B cell (primary cell): ENCODE measurements at regions not wholly inside any gene's neighbourhood (a gene's known extent, or its start where the extent isn't known, plus 50 kb on each side); places are given as distances from the start of the nearest gene placed in this dataset.
"Not testable (repeated sequence)": the region's sequence is repeated elsewhere in the genome, so short reads cannot be mapped to it uniquely, and the experiment has no call there.

Experiments
- ATAC-seq: fragments of 200-7000 bp; cut with Tn5 transposase; one replicate; pipeline ENCODE4 v1.10.0; 2021; ENCODE audit warnings: low read depth, mild to moderate bottlenecking, moderate number of reproducible peaks, moderate library complexity
- CTCF ChIA-PET: fragments of 350-600 bp; sonication (Branson Sonifier 250); formaldehyde crosslinking; loops from one replicate; lab custom pipeline; 2021; ENCODE audit warnings: antibody characterized with exemption, inconsistent platforms; lab: Charles Lee
- POLR2A ChIA-PET: fragments of 350-600 bp; sonication (Branson Sonifier 250); formaldehyde crosslinking; loops from one replicate; lab custom pipeline; 2021; ENCODE audit warnings: antibody characterized with exemption; lab: Charles Lee
- DNase-seq: peaks from one replicate; pipeline ENCODE4 v3.0.0; 2013
- H2AFZ ChIP-seq: 2 replicates; pipeline ENCODE4 v1.6.1; 2012; ENCODE audit warnings: mild to moderate bottlenecking, low read depth, low read length; ENCODE audit not compliant: insufficient read depth, poor library complexity, severe bottlenecking
- H3K27ac ChIP-seq, 2 donors: 1 replicate in 1 of 2; 2 replicates in 1 of 2; pipeline ENCODE4 v1.5.1; 2012 to 2013; ENCODE audit warnings: low read length in 2 of 2, mild to moderate bottlenecking in 2 of 2, moderate library complexity in 1 of 2
- H3K27me3 ChIP-seq, 4 experiments: fragments of 200-600 bp in 1 of 4; sonication (generic) in 1 of 4; replicated peaks in 1 of 4; 1 replicate in 2 of 4; 2 replicates in 2 of 4; pipeline versions ENCODE4 v1.6.1 to v1.7.0; 2013 to 2016; ENCODE audit warnings: low read length in 3 of 4, mild to moderate bottlenecking in 2 of 4, mixed read lengths in 1 of 4, moderate library complexity in 1 of 4; ENCODE audit not compliant: insufficient read depth in 4 of 4, control insufficient read depth in 3 of 4; ENCODE audit errors: control extremely low read depth in 1 of 4
- H3K36me3 ChIP-seq, 2 experiments: replicated peaks in 1 of 2; 1 replicate in 1 of 2; 2 replicates in 1 of 2; pipeline versions ENCODE4 v1.6.1 to v1.7.1; 2013; ENCODE audit warnings: low read length in 1 of 2; ENCODE audit not compliant: insufficient read depth in 2 of 2, control insufficient read depth in 1 of 2; ENCODE audit errors: control extremely low read depth in 1 of 2, extremely low read depth in 1 of 2
- H3K4me1 ChIP-seq, 2 donors: fragments of 200-600 bp in 1 of 2; sonication (generic) in 1 of 2; 1 replicate in 1 of 2; 2 replicates in 1 of 2; pipeline versions ENCODE4 v1.5.1 to v1.6.1; 2013 to 2017; ENCODE audit warnings: low read length in 2 of 2; ENCODE audit not compliant: control insufficient read depth in 2 of 2, insufficient read depth in 2 of 2
- H3K4me2 ChIP-seq: replicated peaks from 2 replicates; pipeline ENCODE3; 2012; ENCODE audit warnings: mild to moderate bottlenecking, low read depth, low read length; ENCODE audit not compliant: poor library complexity, severe bottlenecking
- H3K4me3 ChIP-seq, 5 experiments: fragments of 200-600 bp in 1 of 5; sonication (generic) in 1 of 5; 1 replicate in 3 of 5; 2 replicates in 2 of 5; pipeline versions ENCODE4 v1.5.1 to v1.7.0; 2011 to 2016; ENCODE audit warnings: low read length in 4 of 5, mild to moderate bottlenecking in 4 of 5, low read depth in 2 of 5, control low read depth in 1 of 5, moderate library complexity in 1 of 5; ENCODE audit not compliant: insufficient read depth in 1 of 5; ENCODE audit errors: control extremely low read depth in 1 of 5, extremely low read depth in 1 of 5
- H3K79me2 ChIP-seq: fragments of 200-600 bp; sonication (generic); one replicate; pipeline ENCODE4 v1.6.0; 2016; ENCODE audit warnings: low read length; ENCODE audit not compliant: control insufficient read depth, insufficient read depth
- H3K9ac ChIP-seq: fragments of 200-600 bp; sonication (generic); 2 replicates; pipeline ENCODE4 v1.6.1; 2017; ENCODE audit warnings: mild to moderate bottlenecking, low read length, moderate library complexity
- H3K9me3 ChIP-seq, 3 donors: one replicate each; pipeline versions ENCODE4 v1.6.1 to v1.7.1; 2013; ENCODE audit warnings: low read length in 2 of 3; ENCODE audit not compliant: control insufficient read depth in 2 of 3, insufficient read depth in 1 of 3; ENCODE audit errors: control extremely low read depth in 1 of 3
- H4K20me1 ChIP-seq: 2 replicates; pipeline ENCODE4 v1.6.0; 2012; ENCODE audit warnings: mild to moderate bottlenecking, low read length; ENCODE audit not compliant: insufficient read depth, control insufficient read depth, poor library complexity, severe bottlenecking
- H3K27ac Mint-ChIP-seq: one replicate; pipeline ENCODE4 v1.8.0; 2021; ENCODE audit warnings: mixed read lengths
- H3K27me3 Mint-ChIP-seq: one replicate; pipeline ENCODE4 v1.8.0; 2021; ENCODE audit warnings: mixed read lengths
- H3K4me1 Mint-ChIP-seq: one replicate; pipeline ENCODE4 v1.8.0; 2021; ENCODE audit warnings: mixed read lengths
- H3K4me3 Mint-ChIP-seq: one replicate; pipeline ENCODE4 v1.8.0; 2021; ENCODE audit warnings: mixed read lengths
- H3K9me3 Mint-ChIP-seq: one replicate; pipeline ENCODE4 v1.8.0; 2022; ENCODE audit warnings: mixed read lengths; ENCODE audit not compliant: insufficient read depth
- EZH2 ChIP-seq: IDR thresholded peaks from 2 replicates; pipeline ENCODE4 v1.6.1; 2012; ENCODE audit warnings: borderline replicate concordance, low read depth, mild to moderate bottlenecking, moderate library complexity, low read length; ENCODE audit not compliant: insufficient read depth, poor library complexity, severe bottlenecking
- WGBS: methylation state at CpG from one replicate; pipeline ENCODE4 v1.1.5; 2013; ENCODE audit warnings: missing lambda C conversion rate; ENCODE audit not compliant: insufficient coverage; 5-methylcytosine and 5-hydroxymethylcytosine counted together
- intact Hi-C: fragments of 100-400 bp; cut with micrococcal nuclease; formaldehyde crosslinking; loops from one replicate; pipeline ENCODE4 v1.10.0; 2022
- TF ChIP-seq, protein P1 (sequence below): fragments of 200-600 bp; IDR thresholded peaks from one replicate; pipeline ENCODE4 v1.8.0; 2022; ENCODE audit warnings: antibody characterized with exemption, mild to moderate bottlenecking

DNA sequence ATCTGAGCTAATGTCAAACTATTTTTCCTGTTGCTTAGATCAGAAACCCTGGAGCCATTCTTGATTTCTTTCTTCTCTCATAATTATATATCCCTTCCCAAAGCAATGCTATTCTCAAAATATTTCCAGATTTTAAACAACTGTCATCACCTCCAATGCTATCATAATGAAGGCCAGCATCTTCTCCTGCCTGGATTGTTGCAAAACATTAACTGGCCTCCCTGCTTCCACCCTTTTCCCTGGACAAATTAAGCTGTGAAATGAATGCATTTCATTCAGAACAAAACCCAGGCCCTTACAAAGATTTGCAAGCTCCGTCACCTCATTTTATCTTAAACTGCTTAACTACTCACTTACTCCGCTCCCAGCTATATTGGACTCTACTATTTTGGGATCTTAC lies 535.3 kb upstream of the HS3ST5 start:
- H3K4me1 ChIP-seq, result no peaks in the 10 kb centered on the region
- peaks cover 4% of the 10 kb centered on the region for H3K9me3 Mint-ChIP-seq
- no peaks in the 10 kb centered on the region for H3K79me2 ChIP-seq
- ChIA-PET POLR2A (no interaction called here), CTCF (no interaction called here)
- no peak overlapping the region for H3K4me3 ChIP-seq
- TF ChIP-seq, protein P1, sequence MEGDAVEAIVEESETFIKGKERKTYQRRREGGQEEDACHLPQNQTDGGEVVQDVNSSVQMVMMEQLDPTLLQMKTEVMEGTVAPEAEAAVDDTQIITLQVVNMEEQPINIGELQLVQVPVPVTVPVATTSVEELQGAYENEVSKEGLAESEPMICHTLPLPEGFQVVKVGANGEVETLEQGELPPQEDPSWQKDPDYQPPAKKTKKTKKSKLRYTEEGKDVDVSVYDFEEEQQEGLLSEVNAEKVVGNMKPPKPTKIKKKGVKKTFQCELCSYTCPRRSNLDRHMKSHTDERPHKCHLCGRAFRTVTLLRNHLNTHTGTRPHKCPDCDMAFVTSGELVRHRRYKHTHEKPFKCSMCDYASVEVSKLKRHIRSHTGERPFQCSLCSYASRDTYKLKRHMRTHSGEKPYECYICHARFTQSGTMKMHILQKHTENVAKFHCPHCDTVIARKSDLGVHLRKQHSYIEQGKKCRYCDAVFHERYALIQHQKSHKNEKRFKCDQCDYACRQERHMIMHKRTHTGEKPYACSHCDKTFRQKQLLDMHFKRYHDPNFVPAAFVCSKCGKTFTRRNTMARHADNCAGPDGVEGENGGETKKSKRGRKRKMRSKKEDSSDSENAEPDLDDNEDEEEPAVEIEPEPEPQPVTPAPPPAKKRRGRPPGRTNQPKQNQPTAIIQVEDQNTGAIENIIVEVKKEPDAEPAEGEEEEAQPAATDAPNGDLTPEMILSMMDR, result no peak
- TF ChIP-seq EZH2, result no peak
- DNase-seq, result no peak
- H2AFZ ChIP-seq, result no peak overlapping the region
- H3K27ac Mint-ChIP-seq, result no peak overlapping the region
- H3K4me3 Mint-ChIP-seq, result no peak overlapping the region
- WGBS, result no CpG with 5 or more reads among the region's 2 CpGs
- H3K27me3 Mint-ChIP-seq, result no peaks in the 10 kb centered on the region
- no peak overlapping the region for H3K9ac ChIP-seq
- no peaks in the 10 kb centered on the region for H3K9me3 ChIP-seq
- no peaks in the 10 kb centered on the region for H3K36me3 ChIP-seq
- ATAC-seq, result no peak
- H3K27me3 ChIP-seq, result no peaks in the 10 kb centered on the region
- no peaks in the 10 kb centered on the region for H4K20me1 ChIP-seq
- intact Hi-C loops, result no loop called here
- H3K4me2 ChIP-seq, result no peak overlapping the region
- no peaks in the 10 kb centered on the region for H3K4me1 Mint-ChIP-seq
- no peak overlapping the region for H3K27ac ChIP-seq

DNA sequence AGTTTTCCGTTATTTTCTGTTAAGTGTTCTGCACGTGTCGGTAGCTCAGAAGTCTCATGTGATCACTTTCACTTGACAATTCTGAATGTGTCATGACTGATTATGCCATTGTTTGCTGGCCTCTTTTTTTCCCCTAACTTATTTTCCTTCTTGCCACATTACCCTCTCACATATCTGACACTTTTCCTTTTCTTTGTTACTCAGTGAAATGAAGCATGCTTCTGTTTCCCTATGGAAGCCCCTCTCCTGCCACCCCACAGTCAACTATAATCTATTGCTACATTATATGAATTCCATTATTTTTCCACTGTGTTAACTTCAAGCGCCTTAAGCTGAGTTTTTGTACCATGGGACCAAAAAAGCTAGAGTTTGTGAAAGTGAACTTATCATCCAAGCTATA lies 531.6 kb upstream of the HS3ST5 start:
- peaks cover 4% of the 10 kb centered on the region for H3K9me3 Mint-ChIP-seq
- H3K4me1 ChIP-seq, result no peaks in the 10 kb centered on the region
- H3K4me3 ChIP-seq, result no peak overlapping the region
- no peak overlapping the region for H2AFZ ChIP-seq
- H3K4me3 Mint-ChIP-seq, result no peak overlapping the region
- WGBS, result 81% methylated on average over 3 of the region's 4 CpGs
- H3K27ac Mint-ChIP-seq, result no peak overlapping the region
- H3K4me1 Mint-ChIP-seq, result no peaks in the 10 kb centered on the region
- H3K27ac ChIP-seq, result no peak overlapping the region
- H3K4me2 ChIP-seq, result no peak overlapping the region
- H3K27me3 Mint-ChIP-seq, result no peaks in the 10 kb centered on the region
- H3K27me3 ChIP-seq, result no peaks in the 10 kb centered on the region
- no peaks in the 10 kb centered on the region for H4K20me1 ChIP-seq
- TF ChIP-seq EZH2, result no peak
- TF ChIP-seq, protein P1, result no peak
- ATAC-seq (no peak), DNase-seq (no peak)
- intact Hi-C loops, result no loop called here
- no peaks in the 10 kb centered on the region for H3K36me3 ChIP-seq
- ChIA-PET CTCF (no interaction called here), POLR2A (no interaction called here)
- no peaks in the 10 kb centered on the region for H3K9me3 ChIP-seq
- H3K9ac ChIP-seq, result no peak overlapping the region
- no peaks in the 10 kb centered on the region for H3K79me2 ChIP-seq

DNA sequence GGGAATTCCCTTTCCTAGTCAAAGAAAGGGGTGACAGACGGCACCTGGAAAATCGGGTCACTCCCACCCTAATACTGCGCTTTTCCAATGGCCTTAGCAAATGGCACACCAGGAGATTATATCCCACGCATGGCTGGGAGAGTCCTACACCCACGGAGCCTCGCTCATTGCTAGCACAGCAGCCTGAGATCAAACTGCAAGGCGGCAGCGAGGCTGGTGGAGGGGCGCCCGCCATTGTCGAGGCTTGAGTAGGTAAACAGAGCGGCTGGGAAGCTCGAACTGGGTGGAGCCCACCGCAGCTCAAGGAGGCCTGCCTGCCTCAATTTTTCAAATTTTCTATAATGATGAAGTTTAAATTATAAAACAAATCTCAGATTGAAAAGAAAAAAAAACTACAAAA lies 522.7 kb upstream of the HS3ST5 start:
- H3K4me3 ChIP-seq, H4K20me1 ChIP-seq, DNase-seq, intact Hi-C loops, H3K79me2 ChIP-seq, H2AFZ ChIP-seq, H3K27me3 ChIP-seq, H3K4me2 ChIP-seq, H3K9me3 ChIP-seq, POLR2A ChIA-PET, H3K9me3 Mint-ChIP-seq, H3K27ac ChIP-seq, H3K27me3 Mint-ChIP-seq, H3K27ac Mint-ChIP-seq, H3K4me1 Mint-ChIP-seq, H3K4me1 ChIP-seq, ATAC-seq, H3K36me3 ChIP-seq, H3K4me3 Mint-ChIP-seq, H3K9ac ChIP-seq, CTCF ChIA-PET: not testable (repeated sequence)
- WGBS, result 89% methylated on average over 11 of the region's 14 CpGs
